Keratinocyte (primary cell): ENCODE measurements at regions not wholly inside any gene's neighbourhood (a gene's known extent, or its start where the extent isn't known, plus 50 kb on each side); places are given as distances from the start of the nearest gene placed in this dataset.

ENCODE experiments used
- DNase-seq: peaks from one replicate; pipeline ENCODE4 v3.0.0-alpha.2; 2011; ENCODE audit warnings: low read depth, missing footprints, low spot score
- FAIRE-seq: peaks from 2 replicates; lab custom pipeline; 2011; peaks lifted over from hg19 to GRCh38; lab: Jason Lieb, UNC
- H2AFZ ChIP-seq: 2 replicates; pipeline ENCODE4 v1.6.0; 2012; ENCODE audit warnings: low read length, control low read depth, inconsistent platforms; ENCODE audit not compliant: control insufficient read depth
- H3K27ac ChIP-seq: 2 replicates; pipeline ENCODE4 v1.5.1; 2011; ENCODE audit warnings: low read length; ENCODE audit not compliant: control insufficient read depth, insufficient read depth
- H3K27me3 ChIP-seq: 3 replicates; pipeline ENCODE4 v1.6.0; 2011; ENCODE audit warnings: low read length; ENCODE audit not compliant: control insufficient read depth, insufficient read depth; ENCODE audit errors: extremely low read depth
- H3K36me3 ChIP-seq, 2 experiments: 2 replicates in 1 of 2; 3 replicates in 1 of 2; pipeline ENCODE4 v1.5.1; 2011; ENCODE audit warnings: low read length in 2 of 2, mild to moderate bottlenecking in 1 of 2; ENCODE audit not compliant: control insufficient read depth in 2 of 2, insufficient read depth in 2 of 2; ENCODE audit errors: extremely low read depth in 1 of 2
- H3K4me1 ChIP-seq: 3 replicates; pipeline ENCODE4 v1.5.1; 2011; ENCODE audit warnings: low read length; ENCODE audit not compliant: control insufficient read depth, insufficient read depth; ENCODE audit errors: extremely low read depth
- H3K4me2 ChIP-seq: 3 replicates; pipeline ENCODE4 v1.6.0; 2011; ENCODE audit warnings: low read depth, low read length; ENCODE audit not compliant: control insufficient read depth, insufficient read depth; ENCODE audit errors: extremely low read depth
- H3K4me3 ChIP-seq, 3 experiments: fragments of 200-600 bp in 1 of 3; sonication (generic) in 1 of 3; 2 replicates in 2 of 3; 3 replicates in 1 of 3; pipeline ENCODE4 v1.5.1; 2011 to 2016; ENCODE audit warnings: low read length in 3 of 3, mild to moderate bottlenecking in 3 of 3, control low read depth in 2 of 3, inconsistent platforms in 1 of 3, low read depth in 1 of 3, mixed read lengths in 1 of 3, mixed run types in 1 of 3, moderate library complexity in 1 of 3; ENCODE audit not compliant: control insufficient read depth in 2 of 3, insufficient read depth in 2 of 3; ENCODE audit errors: extremely low read depth in 1 of 3
- H3K79me2 ChIP-seq: 2 replicates; pipeline ENCODE4 v1.6.0; 2012; ENCODE audit warnings: low read length; ENCODE audit not compliant: control insufficient read depth, insufficient read depth
- H3K9ac ChIP-seq: 3 replicates; pipeline ENCODE4 v1.6.0; 2011; ENCODE audit warnings: low read length; ENCODE audit not compliant: control insufficient read depth, insufficient read depth; ENCODE audit errors: extremely low read depth
- H3K9me1 ChIP-seq: 3 replicates; pipeline ENCODE4 v1.6.0; 2011; ENCODE audit warnings: low read length; ENCODE audit not compliant: control insufficient read depth, insufficient read depth; ENCODE audit errors: extremely low read depth
- H3K9me3 ChIP-seq: 2 replicates; pipeline ENCODE4 v1.5.1; 2012; ENCODE audit warnings: low read depth, low read length; ENCODE audit not compliant: control insufficient read depth
- H4K20me1 ChIP-seq: 3 replicates; pipeline ENCODE4 v1.6.0; 2011; ENCODE audit warnings: low read length; ENCODE audit not compliant: control insufficient read depth, insufficient read depth; ENCODE audit errors: extremely low read depth
- CTCF ChIP-seq, 3 experiments: IDR thresholded peaks in 1 of 3; conservative IDR thresholded peaks in 1 of 3; optimal IDR thresholded peaks in 1 of 3; 2 replicates in 2 of 3; 3 replicates in 1 of 3; pipeline versions ENCODE3 to v1.5.1; 2011; ENCODE audit warnings: low read length in 3 of 3, mild to moderate bottlenecking in 3 of 3, moderate library complexity in 2 of 3, control low read depth in 1 of 3, inconsistent platforms in 1 of 3; ENCODE audit not compliant: insufficient read depth in 2 of 3; ENCODE audit errors: extremely low read depth in 1 of 3
- EZH2 ChIP-seq: IDR thresholded peaks from one replicate; pipeline ENCODE4 v1.6.1; 2012; ENCODE audit warnings: inconsistent platforms, mild to moderate bottlenecking, low read length, moderate library complexity
- dilution Hi-C: fragments of 300-500 bp; cut with MboI; formaldehyde crosslinking; loops from one replicate; pipeline ENCODE4 v1.7.0; 2020; ENCODE audit warnings: low sequenced_read_pairs; ENCODE audit not compliant: extremely low pct_ligation_motif_present

GRCh38 chr2:63692002-63692606 lies 103.3 kb downstream of the MDH1 start:
- Histone ChIP-seq H2AFZ (no peak overlapping the region), H3K4me2 (no peak overlapping the region), H3K27me3 (no peaks in the 10 kb centered on the region), H3K36me3 (no peaks in the 10 kb centered on the region), H3K27ac (no peak overlapping the region), H3K9ac (no peak overlapping the region), H3K9me1 (no peaks in the 10 kb centered on the region), H3K4me3 (no peak overlapping the region), H3K9me3 (no peaks in the 10 kb centered on the region), H3K79me2 (no peaks in the 10 kb centered on the region), H4K20me1 (no peaks in the 10 kb centered on the region), H3K4me1 (peaks cover 7% of the 10 kb centered on the region)
- TF ChIP-seq CTCF (optimal IDR thresholded peaks at IDR 0.05 in 1 of 3, IDR thresholded peaks at IDR 0.05 in 1 of 3, conservative IDR thresholded peaks at IDR 0.05 in 1 of 3; ENCODE audit: extremely low read depth in 1 of 3, insufficient read depth in 2 of 3, low read length in 3 of 3) (peak in 2 of 3 experiments; percentile 27 to 32), EZH2 (no peak)
- no peak for DNase-seq
- dilution Hi-C loops: no loop called here
- FAIRE-seq: no peak

GRCh38 chr2:63695583-63695982 lies 106.8 kb downstream of the MDH1 start:
- FAIRE-seq: no peak
- Histone ChIP-seq H3K4me3 (no peak overlapping the region), H3K36me3 (no peaks in the 10 kb centered on the region), H3K27me3 (no peaks in the 10 kb centered on the region), H3K4me1 (peaks cover 24% of the 10 kb centered on the region), H2AFZ (no peak overlapping the region), H3K27ac (no peak overlapping the region), H3K9ac (no peak overlapping the region), H3K4me2 (no peak overlapping the region), H4K20me1 (no peaks in the 10 kb centered on the region), H3K79me2 (no peaks in the 10 kb centered on the region), H3K9me3 (no peaks in the 10 kb centered on the region), H3K9me1 (no peaks in the 10 kb centered on the region)
- dilution Hi-C loops: no loop called here
- no peak for DNase-seq
- no peak for TF ChIP-seq EZH2
- TF ChIP-seq CTCF (optimal IDR thresholded peaks at IDR 0.05 in 1 of 3, IDR thresholded peaks at IDR 0.05 in 1 of 3, conservative IDR thresholded peaks at IDR 0.05 in 1 of 3; ENCODE audit: extremely low read depth in 1 of 3, insufficient read depth in 2 of 3, low read length in 3 of 3): no peak
